ENCODE measurements at regions not wholly inside any gene's neighbourhood (a gene's known extent, or its start where the extent isn't known, plus 50 kb on each side); places are given as distances from the start of the nearest gene placed in this dataset.

GRCh38 chr5:54739371-54739770, 221.8 kb downstream of the SNX18 start:
- Histone ChIP-seq H3K27ac (ENCODE audit: low read depth, low read length) (no peak overlapping the region), H3K36me3 (ENCODE audit: control insufficient read depth in 2 of 3, insufficient read depth in 3 of 3, low read length in 3 of 3) (no peaks in the 10 kb centered on the region), H3K9me3 (ENCODE audit: control insufficient read depth in 2 of 3, low read length in 3 of 3) (no peaks in the 10 kb centered on the region), H3K4me3 (ENCODE audit: low read length) (no peak overlapping the region), H3K27me3 (ENCODE audit: control insufficient read depth in 2 of 2, insufficient read depth in 2 of 2, low read length in 2 of 2) (no peaks in the 10 kb centered on the region), H3K4me1 (ENCODE audit: control insufficient read depth in 2 of 2, insufficient read depth in 2 of 2, low read length in 2 of 2) (peaks cover 8 to 22% of the 10 kb centered on the region in 2 donors)
- H3K4me3 Mint-ChIP-seq, result no peak overlapping the region
- H3K9me3 Mint-ChIP-seq, result peaks cover 0 to 7% (median 0%) of the 10 kb centered on the region in 11 donors
- no peak for ATAC-seq
- peaks cover 18 to 48% (median 23%) of the 10 kb centered on the region in 7 donors for H3K4me1 Mint-ChIP-seq
- intact Hi-C loops (cut with micrococcal nuclease), result no loop called here
- ChIA-PET POLR2A (no interaction called here), CTCF (interaction anchor here (0.8 to 1.0 kb wide), 2 partner anchors 221 to 223 kb away, joined by 3 read pairs; no protein-coding TSS in a partner anchor)
- H3K36me3 Mint-ChIP-seq, result peaks cover 0 to 26% (median 0%) of the 10 kb centered on the region in 5 donors
- no peak for DNase-seq
- H3K27me3 Mint-ChIP-seq, result peaks cover 0 to 18% (median 5%) of the 10 kb centered on the region in 5 donors
- H3K27ac Mint-ChIP-seq, result peak overlapping the region in 1 of 9 donors; percentile 73

DNA sequence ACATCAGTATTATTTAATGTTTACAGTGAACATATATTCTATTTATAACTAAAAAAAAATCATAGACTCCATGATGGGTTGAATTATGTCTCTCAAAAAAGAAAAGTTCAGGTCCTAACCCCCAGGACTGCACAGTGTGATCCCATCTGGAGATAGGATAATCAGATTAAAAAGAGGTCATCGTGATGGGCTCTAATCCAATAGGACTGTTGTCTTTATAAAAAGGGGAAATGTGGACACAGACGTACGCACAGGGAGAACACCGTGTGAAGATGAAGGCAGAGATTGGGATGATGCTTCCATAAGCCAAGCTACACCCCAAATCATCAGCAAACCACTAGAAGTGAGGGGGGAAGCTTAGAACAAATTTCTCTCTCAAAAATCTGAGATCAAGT, 221.4 kb downstream of the SNX18 start:
- CTCF ChIA-PET, result interaction anchor here (0.8 kb wide), 1 partner anchor 221 kb away, joined by 3 read pairs; no protein-coding TSS in a partner anchor

GRCh38 chr5:54738118-54738972, 220.8 kb downstream of the SNX18 start:
- H3K36me3 ChIP-seq (ENCODE audit: control insufficient read depth in 2 of 3, insufficient read depth in 3 of 3, low read length in 3 of 3), result no peaks in the 10 kb centered on the region
- intact Hi-C loops (cut with micrococcal nuclease), result no loop called here
- no peak overlapping the region for H3K27ac ChIP-seq (ENCODE audit: low read depth, low read length)
- ATAC-seq (peak; percentile 58), DNase-seq (no peak)
- Mint-ChIP-seq H3K27ac (no peak overlapping the region), H3K4me1 (peaks cover 8 to 38% (median 13%) of the 10 kb centered on the region in 7 donors), H3K27me3 (peaks cover 0 to 24% (median 5%) of the 10 kb centered on the region in 5 donors), H3K4me3 (no peak overlapping the region), H3K36me3 (peaks cover 0 to 26% (median 0%) of the 10 kb centered on the region in 5 donors), H3K9me3 (peaks cover 0 to 7% (median 0%) of the 10 kb centered on the region in 11 donors)
- no peak overlapping the region for H3K4me3 ChIP-seq (ENCODE audit: low read length)
- CTCF ChIA-PET, result no interaction called here
- POLR2A ChIA-PET, result no interaction called here
- no peaks in the 10 kb centered on the region for H3K9me3 ChIP-seq (ENCODE audit: control insufficient read depth in 2 of 3, low read length in 3 of 3)
- peaks cover 0 to 12% of the 10 kb centered on the region in 2 donors for H3K4me1 ChIP-seq (ENCODE audit: control insufficient read depth in 2 of 2, insufficient read depth in 2 of 2, low read length in 2 of 2)
- no peaks in the 10 kb centered on the region for H3K27me3 ChIP-seq (ENCODE audit: control insufficient read depth in 2 of 2, insufficient read depth in 2 of 2, low read length in 2 of 2)

More for the DNA sequence above, 221.4 kb downstream of the SNX18 start:
- Histone ChIP-seq H3K27ac (ENCODE audit: low read depth, low read length) (no peak overlapping the region), H3K36me3 (ENCODE audit: control insufficient read depth in 2 of 3, insufficient read depth in 3 of 3, low read length in 3 of 3) (no peaks in the 10 kb centered on the region), H3K27me3 (ENCODE audit: control insufficient read depth in 2 of 2, insufficient read depth in 2 of 2, low read length in 2 of 2) (no peaks in the 10 kb centered on the region), H3K4me3 (ENCODE audit: low read length) (no peak overlapping the region), H3K4me1 (ENCODE audit: control insufficient read depth in 2 of 2, insufficient read depth in 2 of 2, low read length in 2 of 2) (peaks cover 4 to 18% of the 10 kb centered on the region in 2 donors), H3K9me3 (ENCODE audit: control insufficient read depth in 2 of 3, low read length in 3 of 3) (no peaks in the 10 kb centered on the region)
- POLR2A ChIA-PET, result no interaction called here
- Mint-ChIP-seq H3K4me1 (peaks cover 14 to 44% (median 19%) of the 10 kb centered on the region in 7 donors), H3K9me3 (peaks cover 0 to 7% (median 0%) of the 10 kb centered on the region in 11 donors), H3K36me3 (peaks cover 0 to 25% (median 0%) of the 10 kb centered on the region in 5 donors), H3K27me3 (peaks cover 0 to 18% (median 5%) of the 10 kb centered on the region in 5 donors), H3K4me3 (no peak overlapping the region), H3K27ac (no peak overlapping the region)
- no peak for DNase-seq
- no peak for ATAC-seq
- intact Hi-C loops (cut with micrococcal nuclease), result no loop called here

GRCh38 chr5:54736003-54736797, 218.6 kb downstream of the SNX18 start:
- Histone ChIP-seq H3K9me3 (ENCODE audit: control insufficient read depth in 2 of 3, low read length in 3 of 3) (no peaks in the 10 kb centered on the region), H3K36me3 (ENCODE audit: control insufficient read depth in 2 of 3, insufficient read depth in 3 of 3, low read length in 3 of 3) (no peaks in the 10 kb centered on the region), H3K27ac (ENCODE audit: low read depth, low read length) (no peak overlapping the region), H3K27me3 (ENCODE audit: control insufficient read depth in 2 of 2, insufficient read depth in 2 of 2, low read length in 2 of 2) (no peaks in the 10 kb centered on the region), H3K4me1 (ENCODE audit: control insufficient read depth in 2 of 2, insufficient read depth in 2 of 2, low read length in 2 of 2) (no peaks in the 10 kb centered on the region), H3K4me3 (ENCODE audit: low read length) (no peak overlapping the region)
- DNase-seq, result no peak
- CTCF ChIA-PET, result no interaction called here
- Mint-ChIP-seq H3K27me3 (peaks cover 0 to 27% (median 5%) of the 10 kb centered on the region in 5 donors), H3K4me1 (peaks cover 7 to 22% (median 13%) of the 10 kb centered on the region in 7 donors), H3K36me3 (peaks cover 0 to 27% (median 0%) of the 10 kb centered on the region in 5 donors), H3K4me3 (no peak overlapping the region), H3K27ac (no peak overlapping the region), H3K9me3 (peaks cover 0 to 7% (median 0%) of the 10 kb centered on the region in 11 donors)
- POLR2A ChIA-PET, result no interaction called here
- no peak for ATAC-seq
- intact Hi-C loops (cut with micrococcal nuclease), result no loop called here

DNA sequence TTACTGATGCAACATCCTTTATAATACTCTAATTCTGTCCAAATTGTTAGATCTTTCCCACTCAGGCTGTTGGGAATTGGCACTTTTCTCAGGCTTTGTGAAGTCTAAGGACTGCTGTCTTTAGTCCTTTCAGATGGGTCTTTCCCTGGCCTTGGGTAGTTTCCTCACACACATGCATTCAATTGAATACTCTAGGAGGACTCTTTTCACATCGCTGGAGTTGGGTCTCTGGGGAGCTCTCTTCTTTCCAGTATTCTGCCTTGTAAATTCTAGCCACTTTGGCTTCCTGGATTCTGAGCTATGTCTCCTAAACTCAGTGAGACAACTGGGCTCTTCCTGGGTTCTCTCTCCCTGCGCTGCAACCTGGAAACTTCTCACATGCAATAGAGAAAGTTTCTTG, 215.5 kb downstream of the SNX18 start:
- no peak overlapping the region for H3K27ac Mint-ChIP-seq
- H3K9me3 ChIP-seq (ENCODE audit: control insufficient read depth in 2 of 3, low read length in 3 of 3), result no peaks in the 10 kb centered on the region
- H3K27me3 Mint-ChIP-seq, result peaks cover 0 to 34% (median 0%) of the 10 kb centered on the region in 5 donors
- peaks cover 0 to 9% (median 0%) of the 10 kb centered on the region in 5 donors for H3K36me3 Mint-ChIP-seq
- H3K4me1 ChIP-seq (ENCODE audit: control insufficient read depth in 2 of 2, insufficient read depth in 2 of 2, low read length in 2 of 2), result no peaks in the 10 kb centered on the region
- no peaks in the 10 kb centered on the region for H3K36me3 ChIP-seq (ENCODE audit: control insufficient read depth in 2 of 3, insufficient read depth in 3 of 3, low read length in 3 of 3)
- no peak overlapping the region for H3K27ac ChIP-seq (ENCODE audit: low read depth, low read length)
- POLR2A ChIA-PET, result interaction anchor here (1.0 to 3.1 kb wide), 3 partner anchors 8 to 33 kb away, joined by 3 to 12 read pairs (median 3); no protein-coding TSS in a partner anchor
- peaks cover 0 to 7% (median 0%) of the 10 kb centered on the region in 7 donors for H3K4me1 Mint-ChIP-seq
- intact Hi-C loops (cut with micrococcal nuclease), result no loop called here
- H3K4me3 Mint-ChIP-seq, result no peak overlapping the region
- H3K4me3 ChIP-seq (ENCODE audit: low read length), result no peak overlapping the region
- no peaks in the 10 kb centered on the region for H3K27me3 ChIP-seq (ENCODE audit: control insufficient read depth in 2 of 2, insufficient read depth in 2 of 2, low read length in 2 of 2)
- no peak for ATAC-seq
- H3K9me3 Mint-ChIP-seq, result peaks cover 0 to 3% (median 0%) of the 10 kb centered on the region in 11 donors
- CTCF ChIA-PET, result interaction anchor here (1.2 kb wide), 1 partner anchor 34 kb away, joined by 3 read pairs; no protein-coding TSS in a partner anchor
- DNase-seq, result no peak

- DNase-seq (no peak), ATAC-seq (no peak)
- Mint-ChIP-seq H3K27me3 (peaks cover 0 to 40% (median 0%) of the 10 kb centered on the region in 5 donors), H3K36me3 (peaks cover 0 to 9% (median 0%) of the 10 kb centered on the region in 5 donors), H3K27ac (no peak overlapping the region), H3K9me3 (peaks cover 0 to 3% (median 0%) of the 10 kb centered on the region in 11 donors), H3K4me3 (no peak overlapping the region), H3K4me1 (peaks cover 0 to 10% (median 0%) of the 10 kb centered on the region in 7 donors)
- Histone ChIP-seq H3K27me3 (ENCODE audit: control insufficient read depth in 2 of 2, insufficient read depth in 2 of 2, low read length in 2 of 2) (no peaks in the 10 kb centered on the region), H3K4me3 (ENCODE audit: low read length) (no peak overlapping the region), H3K36me3 (ENCODE audit: control insufficient read depth in 2 of 3, insufficient read depth in 3 of 3, low read length in 3 of 3) (no peaks in the 10 kb centered on the region), H3K9me3 (ENCODE audit: control insufficient read depth in 2 of 3, low read length in 3 of 3) (no peaks in the 10 kb centered on the region), H3K27ac (ENCODE audit: low read depth, low read length) (no peak overlapping the region), H3K4me1 (ENCODE audit: control insufficient read depth in 2 of 2, insufficient read depth in 2 of 2, low read length in 2 of 2) (no peaks in the 10 kb centered on the region)
- ChIA-PET CTCF (interaction anchor here (0.7 to 1.1 kb wide), 2 partner anchors 13 to 414 kb away, joined by 3 read pairs; no protein-coding TSS in a partner anchor), POLR2A (interaction anchor here (0.6 to 3.1 kb wide), 3 partner anchors 12 to 87 kb away, joined by 3 to 12 read pairs (median 4); no protein-coding TSS in a partner anchor)
- intact Hi-C loops (cut with micrococcal nuclease), result no loop called here
Measured at GRCh38 chr5:54732108-54732507, 214.5 kb downstream of the SNX18 start.
